H1 (cell line): ENCODE measurements at regions not wholly inside any gene's neighbourhood (a gene's known extent, or its start where the extent isn't known, plus 50 kb on each side); places are given as distances from the start of the nearest gene placed in this dataset.

Experiments
- CTCF ChIA-PET: fragments of 300-600 bp; sonication (Branson Sonifier 250); formaldehyde crosslinking; loops from one replicate; lab custom pipeline; 2021; ENCODE audit not compliant: partially characterized antibody; lab: Charles Lee
- POLR2A ChIA-PET: fragments of 300-600 bp; sonication (Branson Sonifier 250); formaldehyde crosslinking; loops from one replicate; lab custom pipeline; 2021; ENCODE audit warnings: inconsistent platforms; ENCODE audit not compliant: partially characterized antibody; lab: Charles Lee
- DNase-seq, 2 experiments: peaks; one replicate each; pipeline versions ENCODE4 v3.0.0 to v3.0.0-alpha.2; 2010 to 2022; ENCODE audit warnings: low spot score in 2 of 2, low read depth in 1 of 2, mixed read lengths in 1 of 2
- FAIRE-seq: peaks from 2 replicates; lab custom pipeline; 2011; peaks lifted over from hg19 to GRCh38; lab: Jason Lieb, UNC
- H2AFZ ChIP-seq: 2 replicates; pipeline ENCODE4 v1.8.1; 2012; ENCODE audit warnings: low read length, inconsistent platforms
- H2AK5ac ChIP-seq: 2 replicates; pipeline ENCODE4 v1.6.1; 2013; ENCODE audit warnings: low read depth, low read length
- H2BK120ac ChIP-seq: replicated peaks from 2 replicates; pipeline ENCODE3; 2013; ENCODE audit warnings: low read depth, low read length, inconsistent platforms
- H2BK12ac ChIP-seq: 2 replicates; pipeline ENCODE4 v1.6.1; 2013; ENCODE audit warnings: low read depth, low read length
- H2BK15ac ChIP-seq: 2 replicates; pipeline ENCODE4 v1.6.1; 2013; ENCODE audit warnings: low read length
- H2BK20ac ChIP-seq: 2 replicates; pipeline ENCODE4 v1.6.1; 2013; ENCODE audit warnings: low read length
- H2BK5ac ChIP-seq: 2 replicates; pipeline ENCODE4 v1.6.1; 2013; ENCODE audit warnings: low read depth, low read length
- H3K14ac ChIP-seq: 2 replicates; pipeline ENCODE4 v1.6.1; 2013; ENCODE audit warnings: inconsistent platforms; ENCODE audit not compliant: insufficient read length
- H3K18ac ChIP-seq: 2 replicates; pipeline ENCODE4 v1.6.1; 2013; ENCODE audit warnings: low read length; ENCODE audit errors: extremely low read depth
- H3K23ac ChIP-seq: 2 replicates; pipeline ENCODE4 v1.6.1; 2013; ENCODE audit warnings: inconsistent platforms; ENCODE audit not compliant: insufficient read length
- H3K23me2 ChIP-seq: 2 replicates; pipeline ENCODE4 v1.6.1; 2013; ENCODE audit warnings: low read depth, low read length
- H3K27ac ChIP-seq: 2 replicates; pipeline ENCODE4 v1.6.1; 2011; ENCODE audit warnings: low read depth, low read length, inconsistent platforms
- H3K27me3 ChIP-seq, 4 experiments: replicated peaks in 1 of 4; 1 replicate in 1 of 4; 2 replicates in 3 of 4; pipeline versions ENCODE4 v1.6.1 to v1.8.1; 2011 to 2013; ENCODE audit warnings: low read length in 3 of 4, mild to moderate bottlenecking in 3 of 4, inconsistent platforms in 2 of 4, mixed read lengths in 2 of 4, moderate library complexity in 1 of 4; ENCODE audit not compliant: control insufficient read depth in 3 of 4, insufficient read depth in 3 of 4; ENCODE audit errors: extremely low read depth in 1 of 4
- H3K36me3 ChIP-seq, 4 experiments: 2 replicates each; pipeline versions ENCODE4 v1.6.1 to v1.8.1; 2011 to 2013; ENCODE audit warnings: mild to moderate bottlenecking in 4 of 4, low read length in 3 of 4, moderate library complexity in 2 of 4, control low read depth in 1 of 4, inconsistent platforms in 1 of 4; ENCODE audit not compliant: insufficient read depth in 4 of 4, control insufficient read depth in 2 of 4
- H3K4ac ChIP-seq: replicated peaks from 2 replicates; pipeline ENCODE3; 2013; ENCODE audit warnings: low read length, low read depth, mixed read lengths, inconsistent platforms; ENCODE audit not compliant: insufficient read length
- H3K4me1 ChIP-seq, 4 experiments: replicated peaks in 1 of 4; 1 replicate in 1 of 4; 2 replicates in 3 of 4; pipeline versions ENCODE4 v1.6.1 to v1.8.1; 2011 to 2013; ENCODE audit warnings: low read length in 3 of 4, inconsistent platforms in 2 of 4, mixed read lengths in 1 of 4; ENCODE audit not compliant: insufficient read depth in 4 of 4, control insufficient read depth in 3 of 4
- H3K4me2 ChIP-seq, 2 experiments: 2 replicates each; pipeline versions ENCODE4 v1.6.1 to v1.8.1; 2011 to 2013; ENCODE audit warnings: low read depth in 2 of 2, low read length in 2 of 2, control low read depth in 1 of 2, inconsistent platforms in 1 of 2, mild to moderate bottlenecking in 1 of 2; ENCODE audit not compliant: insufficient read depth in 1 of 2
- H3K4me3 ChIP-seq, 4 experiments: fragments of 200-600, 300-600 bp in 1 of 4; sonication (generic), shearing (Covaris generic), sonication (Bioruptor Twin) in 1 of 4; 2 replicates each; pipeline versions ENCODE4 v1.5.1 to v1.8.1; 2011 to 2016; ENCODE audit warnings: low read length in 4 of 4, low read depth in 3 of 4, control low read depth in 2 of 4, inconsistent platforms in 2 of 4, mild to moderate bottlenecking in 2 of 4, mixed read lengths in 1 of 4, moderate library complexity in 1 of 4; ENCODE audit not compliant: insufficient read depth in 2 of 4; ENCODE audit errors: extremely low read depth in 1 of 4
- H3K56ac ChIP-seq: replicated peaks from 2 replicates; pipeline ENCODE3; 2013; ENCODE audit warnings: low read depth, mild to moderate bottlenecking, mixed read lengths, low read length, inconsistent platforms; ENCODE audit not compliant: insufficient read length
- H3K79me1 ChIP-seq: 2 replicates; pipeline ENCODE4 v1.6.1; 2013; ENCODE audit warnings: low read depth, low read length, control low read depth
- H3K79me2 ChIP-seq, 2 experiments: 2 replicates each; pipeline versions ENCODE4 v1.6.1 to v1.8.1; 2012 to 2013; ENCODE audit warnings: low read length in 2 of 2, mild to moderate bottlenecking in 2 of 2, inconsistent platforms in 1 of 2; ENCODE audit not compliant: insufficient read depth in 2 of 2, control insufficient read depth in 1 of 2
- H3K9ac ChIP-seq, 4 experiments: replicated peaks in 1 of 4; 1 replicate in 1 of 4; 2 replicates in 3 of 4; pipeline versions ENCODE4 v1.6.1 to v1.8.1; 2011 to 2013; ENCODE audit warnings: low read depth in 3 of 4, low read length in 3 of 4, control low read depth in 2 of 4, mild to moderate bottlenecking in 2 of 4, moderate library complexity in 2 of 4, inconsistent platforms in 1 of 4; ENCODE audit errors: extremely low read depth in 1 of 4
- H3K9me3 ChIP-seq, 2 experiments: 2 replicates each; pipeline versions ENCODE4 v1.6.1 to v1.8.1; 2012 to 2013; ENCODE audit warnings: mild to moderate bottlenecking in 2 of 2, moderate library complexity in 2 of 2, control low read depth in 1 of 2, inconsistent platforms in 1 of 2, low read depth in 1 of 2, low read length in 1 of 2, mixed read lengths in 1 of 2; ENCODE audit not compliant: insufficient read depth in 2 of 2
- H4K20me1 ChIP-seq, 2 experiments: replicated peaks in 1 of 2; 2 replicates each; pipeline versions ENCODE3 to v1.8.1; 2011 to 2013; ENCODE audit warnings: inconsistent platforms in 2 of 2, low read length in 2 of 2, mild to moderate bottlenecking in 1 of 2; ENCODE audit not compliant: insufficient read depth in 2 of 2, control insufficient read depth in 1 of 2
- H4K5ac ChIP-seq: 2 replicates; pipeline ENCODE4 v1.6.1; 2013; ENCODE audit warnings: low read length, low read depth, mixed read lengths, inconsistent platforms; ENCODE audit not compliant: insufficient read length
- H4K8ac ChIP-seq: 2 replicates; pipeline ENCODE4 v1.8.0; 2013; ENCODE audit warnings: mild to moderate bottlenecking, moderate library complexity, low read length, inconsistent platforms; ENCODE audit not compliant: insufficient read depth; ENCODE audit errors: extremely low read depth
- H4K91ac ChIP-seq: replicated peaks from 2 replicates; pipeline ENCODE3; 2013; ENCODE audit warnings: low read length, mixed read lengths, inconsistent platforms; ENCODE audit not compliant: insufficient read length
- ATF3 ChIP-seq: IDR thresholded peaks from 2 replicates; pipeline ENCODE4 v1.6.1; 2011; ENCODE audit warnings: low read depth, mild to moderate bottlenecking, low read length; ENCODE audit not compliant: insufficient read depth
- CEBPB ChIP-seq: IDR thresholded peaks from 2 replicates; pipeline ENCODE4 v1.6.1; 2012; ENCODE audit warnings: low read depth, low read length
- CHD1 ChIP-seq: IDR thresholded peaks from 2 replicates; pipeline ENCODE4 v1.6.1; 2012; ENCODE audit warnings: low read depth, low read length, improper control_type of control experiment
- GTF2F1 ChIP-seq: IDR thresholded peaks from 2 replicates; pipeline ENCODE4 v1.6.1; 2012; ENCODE audit warnings: low read depth, low read length, improper control_type of control experiment, borderline replicate concordance
- HDAC2 ChIP-seq, 2 experiments: fragments of 300-600 bp in 1 of 2; sonication (generic) in 1 of 2; IDR thresholded peaks; 2 replicates each; pipeline ENCODE4 v1.6.1; 2011 to 2012; ENCODE audit warnings: low read depth in 2 of 2, low read length in 2 of 2, mild to moderate bottlenecking in 2 of 2, moderate library complexity in 2 of 2, borderline replicate concordance in 1 of 2, inconsistent platforms in 1 of 2
- HDAC6 ChIP-seq: IDR thresholded peaks from one replicate; pipeline ENCODE4 v1.7.1; 2012; ENCODE audit warnings: low read depth, mild to moderate bottlenecking, inconsistent platforms, low read length, moderate library complexity
- KDM5A ChIP-seq: fragments of 200-600 bp; IDR thresholded peaks from 2 replicates; pipeline ENCODE4 v1.7.1; 2012; ENCODE audit warnings: mild to moderate bottlenecking, low read length, inconsistent platforms, mixed read lengths
- NANOG ChIP-seq: IDR thresholded peaks from 2 replicates; pipeline ENCODE4 v1.6.1; 2011; ENCODE audit warnings: low read length, low read depth, mild to moderate bottlenecking, inconsistent platforms; ENCODE audit not compliant: insufficient read depth, poor library complexity, severe bottlenecking
- POLR2AphosphoS5 ChIP-seq: IDR thresholded peaks from 2 replicates; pipeline ENCODE4 v1.6.1; 2011; ENCODE audit warnings: low read depth, low read length
- RNF2 ChIP-seq: fragments of 200-900, 300-1000 bp; sonication (generic); IDR thresholded peaks from 2 replicates; pipeline ENCODE4 v1.7.1; 2016; ENCODE audit warnings: borderline replicate concordance, low read depth, mild to moderate bottlenecking, antibody characterized with exemption, low read length; ENCODE audit not compliant: poor library complexity, severe bottlenecking; ENCODE audit errors: missing control alignments
- SIX5 ChIP-seq: IDR thresholded peaks from 2 replicates; pipeline ENCODE4 v1.6.1; 2011; ENCODE audit warnings: mild to moderate bottlenecking, low read depth, low read length
- SP4 ChIP-seq: IDR thresholded peaks from 2 replicates; pipeline ENCODE4 v1.6.1; 2012; ENCODE audit warnings: low read length, inconsistent platforms
- YY1 ChIP-seq: IDR thresholded peaks from 2 replicates; pipeline ENCODE4 v1.6.1; 2011; ENCODE audit warnings: low read depth, mild to moderate bottlenecking, low read length
- ZNF274 ChIP-seq: IDR thresholded peaks from 2 replicates; pipeline ENCODE4 v1.7.0; 2012; ENCODE audit warnings: low read length, borderline replicate concordance; ENCODE audit errors: extremely low read depth
- WGBS, 2 experiments: shearing (Covaris generic) in 1 of 2; methylation state at CpG; one replicate each; pipeline versions ENCODE4 v1.1.6 to v1.1.7; 2013 to 2015; ENCODE audit warnings: low lambda C conversion rate in 2 of 2, mixed read lengths in 2 of 2, inconsistent platforms in 1 of 2, low coverage in 1 of 2, missing lambda C conversion rate in 1 of 2; ENCODE audit not compliant: insufficient replicate concordance in 2 of 2, insufficient coverage in 1 of 2, insufficient read length in 1 of 2; ENCODE audit errors: extremely low coverage in 1 of 2, missing lambda C conversion rate in 1 of 2; 5-methylcytosine and 5-hydroxymethylcytosine counted together

GRCh38 chr6:106770081-106770480 is 140.7 kb downstream of the QRSL1 start:
- no peak overlapping the region for H3K4me3 ChIP-seq
- H3K27me3 ChIP-seq: no peaks in the 10 kb centered on the region; a peak in 1 of 7 replicates
- no peaks in the 10 kb centered on the region for H4K20me1 ChIP-seq
- H2BK120ac ChIP-seq: no peak overlapping the region
- H4K5ac ChIP-seq: no peak overlapping the region
- no peak overlapping the region for H3K14ac ChIP-seq
- H2BK20ac ChIP-seq: no peak overlapping the region
- H3K36me3 ChIP-seq: peaks cover 0 to 3% (median 0%) of the 10 kb centered on the region in 4 experiments; a peak in 1 of 8 replicates
- H2AK5ac ChIP-seq: no peak overlapping the region
- peaks cover 0 to 10% (median 5%) of the 10 kb centered on the region in 4 experiments; a peak in 3 of 7 replicates for H3K4me1 ChIP-seq
- no peaks in the 10 kb centered on the region for H3K79me1 ChIP-seq
- H3K9ac ChIP-seq: no peak overlapping the region
- H3K79me2 ChIP-seq: no peaks in the 10 kb centered on the region
- H3K18ac ChIP-seq: no peak overlapping the region
- H2BK12ac ChIP-seq: no peak overlapping the region
- no peak overlapping the region for H3K4me2 ChIP-seq
- H2AFZ ChIP-seq: no peak overlapping the region
- no peak overlapping the region for H2BK15ac ChIP-seq
- no peak overlapping the region for H3K23ac ChIP-seq
- no peak overlapping the region for H2BK5ac ChIP-seq
- WGBS, 2 experiments: 85% methylated on average over 1 of the region's 1 CpG; no CpG with 5 or more reads in 1 of the 2 experiments
- FAIRE-seq (no peak), DNase-seq (no peak)
- H4K91ac ChIP-seq: no peak overlapping the region
- peaks cover 4 to 14% of the 10 kb centered on the region in 2 experiments for H3K9me3 ChIP-seq
- H3K23me2 ChIP-seq: no peaks in the 10 kb centered on the region
- no peak overlapping the region for H4K8ac ChIP-seq
- no peak overlapping the region for H3K27ac ChIP-seq
- CTCF ChIA-PET: interaction anchor here (0.6 to 1.4 kb wide), 3 partner anchors 14 to 18 kb away, joined by 3 to 5 read pairs (median 4); no protein-coding TSS in a partner anchor
- no peak overlapping the region for H3K4ac ChIP-seq
- no peak overlapping the region for H3K56ac ChIP-seq
- POLR2A ChIA-PET: no interaction called here
- TF ChIP-seq CHD1: no peak
- no peak for TF ChIP-seq CEBPB
- no peak for TF ChIP-seq RNF2
- no peak for TF ChIP-seq KDM5A
- TF ChIP-seq SP4: no peak
- no peak for TF ChIP-seq POLR2AphosphoS5
- no peak for TF ChIP-seq GTF2F1
- no peak for TF ChIP-seq ATF3
- no peak for TF ChIP-seq NANOG
- no peak for TF ChIP-seq ZNF274
- no peak for TF ChIP-seq YY1
- no peak for TF ChIP-seq HDAC2 (IDR thresholded peaks at IDR 0.05; ENCODE audit: borderline replicate concordance in 1 of 2, low read depth in 2 of 2, low read length in 2 of 2)
- TF ChIP-seq SIX5: no peak
- TF ChIP-seq HDAC6: no peak
